ACHN (cell line): ENCODE measurements at regions not wholly inside any gene's neighbourhood (a gene's known extent, or its start where the extent isn't known, plus 50 kb on each side); places are given as distances from the start of the nearest gene placed in this dataset.

Source experiments
- DNase-seq: peaks from one replicate; pipeline ENCODE4 v3.0.0-alpha.2; 2015
- in situ Hi-C: cut with HindIII; loops from 2 replicates; pipeline ENCODE4 v1.10.0; 2017; ENCODE audit warnings: low sequenced_read_pairs, low pct_ligation_motif_present, low pct_unique_long_range_greater_than_20kb

DNA sequence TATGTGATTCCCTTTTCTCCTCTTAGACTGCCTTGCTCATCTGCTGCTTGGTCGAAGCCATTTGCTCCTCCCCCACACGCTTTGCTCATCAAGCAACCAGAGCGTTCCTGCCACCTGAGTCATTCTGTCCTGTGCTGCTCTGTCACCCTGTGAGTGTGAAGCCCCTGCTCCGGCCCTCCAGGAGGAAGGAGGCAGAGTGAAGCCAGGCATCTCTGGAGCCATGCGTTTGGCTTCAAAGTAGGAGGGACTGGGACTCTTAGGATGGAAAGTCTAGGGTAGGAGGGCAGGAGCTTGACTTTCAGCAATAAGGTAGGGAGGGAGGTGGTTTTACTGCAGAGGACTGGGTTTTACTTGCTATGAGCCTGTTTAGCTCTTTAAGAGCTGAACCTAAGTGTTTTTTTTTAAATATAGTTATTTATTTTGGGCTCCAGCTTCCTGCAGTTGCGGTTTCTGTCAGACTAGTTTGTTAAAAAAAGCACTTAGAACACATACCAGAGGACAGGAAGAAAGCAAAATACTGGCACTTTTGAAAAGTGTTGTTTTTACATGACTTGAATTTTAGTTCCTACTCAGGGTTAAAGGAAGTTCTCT lies 63.6 kb downstream of the SPINK2 start:
- DNase-seq: peak; percentile 85
- in situ Hi-C loops: no loop called here

DNA sequence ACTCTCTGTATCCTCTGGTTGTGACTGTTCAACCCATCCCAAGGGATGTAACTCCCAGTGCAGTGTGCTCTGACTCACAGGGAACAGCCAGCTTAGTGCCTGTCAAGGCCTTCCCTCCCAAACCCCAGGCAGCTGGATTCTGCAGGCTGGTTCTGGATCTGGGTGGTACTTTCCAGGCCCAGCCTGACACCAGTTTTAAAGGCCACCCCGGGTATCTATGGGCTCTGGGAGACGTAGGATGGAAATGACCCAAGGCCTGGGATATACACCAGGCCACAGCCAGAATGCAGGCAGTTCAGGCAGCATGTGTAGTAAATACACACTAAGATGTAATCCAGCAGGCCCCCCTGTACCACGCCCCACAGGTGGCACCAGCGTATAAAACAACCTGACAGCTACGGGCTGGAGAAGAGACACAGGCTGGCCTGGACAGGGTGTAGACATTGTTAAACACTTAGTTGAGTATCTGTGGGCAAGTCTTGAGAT lies 64.2 kb downstream of the SPINK2 start:
- in situ Hi-C loops: no loop called here
- peak; percentile 36 for DNase-seq

GRCh38 chr4:56755901-56756300 lies 65.6 kb downstream of the SPINK2 start:
- no peak for DNase-seq
- in situ Hi-C loops: no loop called here

DNA sequence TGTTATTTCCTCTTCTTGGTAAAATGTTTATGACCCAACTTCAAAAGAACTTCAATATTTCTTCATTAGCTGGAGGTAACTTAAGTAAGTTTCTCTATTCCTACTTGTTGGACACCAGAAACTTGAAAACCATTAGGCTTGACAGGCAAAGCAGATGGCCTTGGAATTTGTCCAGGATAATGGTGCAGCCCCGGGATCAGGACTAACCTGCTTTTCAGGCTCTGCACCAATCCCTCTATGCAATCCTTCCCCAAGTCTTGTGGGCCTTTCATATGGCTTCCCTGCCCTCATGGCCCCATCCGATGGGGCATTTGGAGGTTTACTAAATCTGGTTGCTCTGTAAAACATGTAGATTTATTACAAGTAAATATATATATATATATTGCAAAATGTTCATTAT lies 68.5 kb downstream of the SPINK2 start:
- DNase-seq: no peak
- in situ Hi-C loops: no loop called here

DNA sequence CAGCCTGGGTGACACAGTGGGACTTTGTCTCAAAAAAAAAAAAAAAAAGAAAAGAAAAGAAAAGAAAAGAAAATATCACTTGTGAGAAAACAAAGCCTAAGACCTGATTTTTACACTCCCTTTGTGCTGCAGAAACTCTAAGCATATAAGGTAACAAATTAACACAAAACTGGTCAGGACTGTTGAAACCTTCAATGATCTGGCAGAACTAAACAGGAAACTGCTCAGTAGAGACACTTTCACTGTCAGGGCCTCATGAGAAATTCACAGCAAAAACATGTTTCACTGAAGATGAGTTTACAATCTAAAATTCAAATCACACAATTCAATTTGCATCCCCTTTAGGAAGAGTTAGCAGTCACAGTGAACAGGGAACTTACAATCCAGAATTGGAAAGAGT lies 69.1 kb upstream of the HOPX start:
- DNase-seq: no peak
- in situ Hi-C loops: no loop called here

GRCh38 chr4:56748271-56748670 lies 67.2 kb upstream of the HOPX start:
- in situ Hi-C loops: no loop called here

DNA sequence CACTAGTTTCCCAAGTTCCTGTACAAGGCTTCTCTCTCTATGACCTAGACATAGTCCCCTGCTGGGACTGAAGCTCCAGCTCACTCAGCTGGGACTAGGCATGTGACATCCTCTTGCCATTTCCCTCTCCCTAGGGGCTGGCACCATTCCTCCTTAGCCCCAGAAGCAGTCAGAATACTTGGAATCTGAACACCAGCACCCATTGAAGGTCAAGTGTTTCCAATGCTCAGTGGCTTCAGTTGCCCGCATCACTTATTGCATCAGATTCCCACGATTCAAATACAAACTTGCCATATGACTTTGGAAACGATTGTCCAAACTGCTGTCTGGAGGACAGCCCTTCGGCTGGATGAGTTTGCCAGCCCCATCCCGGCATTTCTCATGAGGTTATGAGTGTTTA lies 65.5 kb upstream of the HOPX start:
- no peak for DNase-seq
- in situ Hi-C loops: no loop called here

More at GRCh38 chr4:56748271-56748670, 67.2 kb upstream of the HOPX start:
- DNase-seq: no peak

DNA sequence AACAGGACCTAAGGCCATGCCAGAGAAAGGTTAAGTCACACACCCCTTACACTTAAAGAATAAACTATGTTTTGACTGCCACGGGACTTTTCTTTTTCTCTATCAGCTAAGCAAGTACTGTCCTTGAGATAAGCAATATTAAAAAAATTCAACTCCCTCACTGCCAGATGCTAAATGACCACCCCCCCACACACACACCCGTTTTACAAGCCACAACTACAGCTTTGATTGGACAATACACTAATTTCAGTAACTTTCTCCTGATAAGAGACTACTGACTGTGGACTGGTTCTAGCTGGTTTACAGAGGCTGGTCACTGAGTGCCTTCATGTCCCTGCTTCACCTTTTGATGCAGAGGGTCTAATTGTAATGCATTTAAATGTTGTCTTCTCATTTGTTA lies 63.9 kb upstream of the HOPX start:
- in situ Hi-C loops: no loop called here
- no peak for DNase-seq

DNA sequence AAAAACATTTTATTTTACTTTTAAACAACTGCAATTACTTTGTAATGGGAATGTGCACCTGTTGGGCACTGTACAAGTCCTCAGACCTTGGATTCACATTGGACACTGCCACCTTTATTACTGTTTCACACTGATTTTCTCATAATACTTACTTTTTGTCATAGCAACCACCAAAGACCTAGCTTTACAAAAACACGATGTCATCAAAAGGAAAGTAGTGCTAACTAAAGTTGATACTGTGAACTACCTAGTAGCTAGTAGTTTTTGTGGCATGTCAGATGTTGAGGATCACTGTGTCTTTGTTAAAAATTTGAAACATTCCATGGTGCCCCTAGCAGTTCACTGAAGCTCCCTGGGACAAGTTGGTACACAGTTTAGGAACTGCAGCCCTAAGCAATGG lies 62.9 kb upstream of the HOPX start:
- in situ Hi-C loops: no loop called here
- no peak for DNase-seq

- no peak for DNase-seq
- in situ Hi-C loops: no loop called here
These were observed 62.5 kb upstream of the HOPX start for GRCh38 chr4:56743550-56743949.

DNA sequence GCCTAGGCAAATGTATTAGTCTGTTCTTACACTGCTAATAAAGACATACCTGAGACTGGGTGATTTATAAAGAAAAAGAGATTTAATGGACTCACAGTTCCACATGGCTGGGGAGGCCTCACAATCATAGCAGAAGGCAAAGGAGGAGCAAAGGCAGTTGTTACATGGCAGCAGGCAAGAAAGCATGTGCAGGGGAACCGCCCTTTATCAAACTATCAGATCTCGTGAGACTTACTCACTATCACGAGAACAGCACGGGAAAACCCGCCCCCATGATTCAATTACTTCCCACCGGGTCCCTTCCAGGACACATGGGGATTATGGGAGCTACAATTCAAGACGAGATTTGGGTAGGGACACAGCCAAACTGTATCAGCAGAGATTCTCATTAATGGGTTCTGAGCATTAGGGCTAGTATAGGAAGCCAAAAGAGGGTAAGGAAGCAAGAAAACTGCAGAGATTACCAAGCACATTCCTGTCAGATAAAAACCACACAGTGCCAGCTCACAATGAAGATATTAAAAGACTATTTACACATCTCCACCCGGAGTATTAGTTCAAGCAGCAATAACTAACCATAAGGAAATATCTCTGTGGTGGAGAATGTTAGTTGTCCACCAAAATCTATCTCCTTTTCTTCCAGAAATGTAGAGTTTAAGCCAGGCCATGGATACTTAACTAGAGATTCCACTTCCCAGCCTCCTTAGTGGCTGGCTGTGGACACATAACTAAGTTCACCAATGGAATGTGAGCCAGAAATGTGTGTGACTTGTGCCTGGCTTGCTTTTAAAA lies 61.2 kb upstream of the HOPX start:
- no peak for DNase-seq
- in situ Hi-C loops: no loop called here

- in situ Hi-C loops: no loop called here
- no peak for DNase-seq
These were observed 60.5 kb upstream of the HOPX start for GRCh38 chr4:56741595-56741994.

DNA sequence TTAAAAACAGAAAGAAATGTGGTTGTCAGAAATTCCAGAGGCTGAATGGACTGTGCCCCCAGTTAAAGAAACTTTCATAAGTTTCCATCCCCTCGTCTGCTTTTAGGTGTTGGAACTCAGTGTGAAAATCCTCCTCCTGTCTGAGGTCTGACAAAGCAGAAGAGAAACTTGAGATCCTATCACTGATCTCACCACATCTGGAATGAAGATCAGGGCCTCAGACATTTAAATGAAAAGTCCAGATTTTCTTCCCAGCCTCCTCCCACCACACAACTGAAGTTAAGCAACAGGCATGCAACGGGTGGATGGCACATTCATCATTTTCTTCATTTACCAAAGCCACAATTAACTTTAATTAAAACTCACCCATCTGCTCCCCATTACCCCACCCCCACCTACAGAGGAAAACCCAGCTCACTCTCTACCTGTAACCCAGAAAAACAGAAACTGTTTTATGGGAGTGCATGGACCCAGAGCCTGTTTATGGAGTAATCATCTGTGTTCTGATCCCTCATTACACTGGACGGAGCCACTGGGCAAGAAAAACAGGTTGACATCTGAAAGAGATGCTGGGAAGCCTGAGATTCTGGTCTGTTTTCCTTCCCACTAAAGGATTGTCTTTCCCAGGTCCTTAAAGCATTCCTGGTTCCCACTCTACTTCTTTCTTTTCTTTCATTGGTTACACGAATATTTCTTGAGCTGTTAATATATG lies 58.1 kb upstream of the HOPX start:
- DNase-seq: no peak
- in situ Hi-C loops: no loop called here

GRCh38 chr4:56737666-56738065 lies 56.6 kb upstream of the HOPX start:
- no peak for DNase-seq
- in situ Hi-C loops: no loop called here

DNA sequence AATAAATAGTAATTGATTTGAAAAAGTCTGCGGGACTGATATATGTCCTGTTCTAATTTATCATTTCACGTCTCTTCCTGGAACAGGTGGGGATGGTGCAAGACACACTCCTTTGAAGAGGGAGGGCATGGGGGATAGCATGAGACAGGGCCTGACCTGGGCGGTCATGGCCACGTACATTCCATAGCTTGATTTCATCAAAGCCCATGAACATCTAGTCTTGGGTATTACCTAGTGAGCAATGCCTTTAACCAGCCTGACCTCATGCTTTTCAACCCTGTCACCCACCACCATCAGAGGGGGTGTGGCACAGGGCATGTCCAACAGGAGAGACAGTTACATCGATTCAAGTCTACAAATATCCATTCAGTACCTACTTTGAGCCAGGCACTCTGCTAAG lies 52.3 kb upstream of the HOPX start:
- in situ Hi-C loops: no loop called here
- no peak for DNase-seq

DNA sequence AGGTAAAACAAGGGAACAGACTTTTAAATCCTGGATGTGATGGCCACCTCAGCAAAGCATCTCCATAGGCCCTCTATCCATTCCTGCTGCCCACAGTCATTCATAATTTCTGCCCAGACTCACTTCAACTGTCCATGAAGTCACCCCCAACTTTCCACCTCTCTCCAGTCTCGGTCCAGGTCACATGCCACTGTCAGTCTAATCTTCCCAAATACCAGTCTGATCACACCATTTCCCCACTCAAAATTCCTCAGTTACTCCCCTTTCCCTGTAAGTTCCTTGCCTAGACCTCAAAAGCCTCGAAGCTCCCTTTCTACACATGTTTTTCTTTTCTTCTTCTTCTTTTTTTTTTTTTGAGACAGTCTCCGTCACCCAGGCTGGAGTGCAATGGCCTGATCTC lies 51.2 kb upstream of the HOPX start:
- in situ Hi-C loops: no loop called here
- no peak for DNase-seq

GRCh38 chr4:56731857-56732256 lies 50.8 kb upstream of the HOPX start:
- DNase-seq: no peak
- in situ Hi-C loops: no loop called here
